H1 (cell line): ENCODE measurements at regions not wholly inside any gene's neighbourhood (a gene's known extent, or its start where the extent isn't known, plus 50 kb on each side); places are given as distances from the start of the nearest gene placed in this dataset.

Source experiments
- CTCF ChIA-PET: fragments of 300-600 bp; sonication (Branson Sonifier 250); formaldehyde crosslinking; loops from one replicate; lab custom pipeline; 2021; ENCODE audit not compliant: partially characterized antibody; lab: Charles Lee
- POLR2A ChIA-PET: fragments of 300-600 bp; sonication (Branson Sonifier 250); formaldehyde crosslinking; loops from one replicate; lab custom pipeline; 2021; ENCODE audit warnings: inconsistent platforms; ENCODE audit not compliant: partially characterized antibody; lab: Charles Lee
- DNase-seq, 2 experiments: peaks; one replicate each; pipeline versions ENCODE4 v3.0.0 to v3.0.0-alpha.2; 2010 to 2022; ENCODE audit warnings: low spot score in 2 of 2, low read depth in 1 of 2, mixed read lengths in 1 of 2
- FAIRE-seq: peaks from 2 replicates; lab custom pipeline; 2011; peaks lifted over from hg19 to GRCh38; lab: Jason Lieb, UNC
- H2AFZ ChIP-seq: 2 replicates; pipeline ENCODE4 v1.8.1; 2012; ENCODE audit warnings: low read length, inconsistent platforms
- H2AK5ac ChIP-seq: 2 replicates; pipeline ENCODE4 v1.6.1; 2013; ENCODE audit warnings: low read depth, low read length
- H2BK120ac ChIP-seq: replicated peaks from 2 replicates; pipeline ENCODE3; 2013; ENCODE audit warnings: low read depth, low read length, inconsistent platforms
- H2BK12ac ChIP-seq: 2 replicates; pipeline ENCODE4 v1.6.1; 2013; ENCODE audit warnings: low read depth, low read length
- H2BK15ac ChIP-seq: 2 replicates; pipeline ENCODE4 v1.6.1; 2013; ENCODE audit warnings: low read length
- H2BK20ac ChIP-seq: 2 replicates; pipeline ENCODE4 v1.6.1; 2013; ENCODE audit warnings: low read length
- H2BK5ac ChIP-seq: 2 replicates; pipeline ENCODE4 v1.6.1; 2013; ENCODE audit warnings: low read depth, low read length
- H3K14ac ChIP-seq: 2 replicates; pipeline ENCODE4 v1.6.1; 2013; ENCODE audit warnings: inconsistent platforms; ENCODE audit not compliant: insufficient read length
- H3K18ac ChIP-seq: 2 replicates; pipeline ENCODE4 v1.6.1; 2013; ENCODE audit warnings: low read length; ENCODE audit errors: extremely low read depth
- H3K23ac ChIP-seq: 2 replicates; pipeline ENCODE4 v1.6.1; 2013; ENCODE audit warnings: inconsistent platforms; ENCODE audit not compliant: insufficient read length
- H3K23me2 ChIP-seq: 2 replicates; pipeline ENCODE4 v1.6.1; 2013; ENCODE audit warnings: low read depth, low read length
- H3K27ac ChIP-seq: 2 replicates; pipeline ENCODE4 v1.6.1; 2011; ENCODE audit warnings: low read depth, low read length, inconsistent platforms
- H3K27me3 ChIP-seq, 4 experiments: replicated peaks in 1 of 4; 1 replicate in 1 of 4; 2 replicates in 3 of 4; pipeline versions ENCODE4 v1.6.1 to v1.8.1; 2011 to 2013; ENCODE audit warnings: low read length in 3 of 4, mild to moderate bottlenecking in 3 of 4, inconsistent platforms in 2 of 4, mixed read lengths in 2 of 4, moderate library complexity in 1 of 4; ENCODE audit not compliant: control insufficient read depth in 3 of 4, insufficient read depth in 3 of 4; ENCODE audit errors: extremely low read depth in 1 of 4
- H3K36me3 ChIP-seq, 4 experiments: 2 replicates each; pipeline versions ENCODE4 v1.6.1 to v1.8.1; 2011 to 2013; ENCODE audit warnings: mild to moderate bottlenecking in 4 of 4, low read length in 3 of 4, moderate library complexity in 2 of 4, control low read depth in 1 of 4, inconsistent platforms in 1 of 4; ENCODE audit not compliant: insufficient read depth in 4 of 4, control insufficient read depth in 2 of 4
- H3K4ac ChIP-seq: replicated peaks from 2 replicates; pipeline ENCODE3; 2013; ENCODE audit warnings: low read length, low read depth, mixed read lengths, inconsistent platforms; ENCODE audit not compliant: insufficient read length
- H3K4me1 ChIP-seq, 4 experiments: replicated peaks in 1 of 4; 1 replicate in 1 of 4; 2 replicates in 3 of 4; pipeline versions ENCODE4 v1.6.1 to v1.8.1; 2011 to 2013; ENCODE audit warnings: low read length in 3 of 4, inconsistent platforms in 2 of 4, mixed read lengths in 1 of 4; ENCODE audit not compliant: insufficient read depth in 4 of 4, control insufficient read depth in 3 of 4
- H3K4me2 ChIP-seq, 2 experiments: 2 replicates each; pipeline versions ENCODE4 v1.6.1 to v1.8.1; 2011 to 2013; ENCODE audit warnings: low read depth in 2 of 2, low read length in 2 of 2, control low read depth in 1 of 2, inconsistent platforms in 1 of 2, mild to moderate bottlenecking in 1 of 2; ENCODE audit not compliant: insufficient read depth in 1 of 2
- H3K4me3 ChIP-seq, 4 experiments: fragments of 200-600, 300-600 bp in 1 of 4; sonication (generic), shearing (Covaris generic), sonication (Bioruptor Twin) in 1 of 4; 2 replicates each; pipeline versions ENCODE4 v1.5.1 to v1.8.1; 2011 to 2016; ENCODE audit warnings: low read length in 4 of 4, low read depth in 3 of 4, control low read depth in 2 of 4, inconsistent platforms in 2 of 4, mild to moderate bottlenecking in 2 of 4, mixed read lengths in 1 of 4, moderate library complexity in 1 of 4; ENCODE audit not compliant: insufficient read depth in 2 of 4; ENCODE audit errors: extremely low read depth in 1 of 4
- H3K56ac ChIP-seq: replicated peaks from 2 replicates; pipeline ENCODE3; 2013; ENCODE audit warnings: low read depth, mild to moderate bottlenecking, mixed read lengths, low read length, inconsistent platforms; ENCODE audit not compliant: insufficient read length
- H3K79me1 ChIP-seq: 2 replicates; pipeline ENCODE4 v1.6.1; 2013; ENCODE audit warnings: low read depth, low read length, control low read depth
- H3K79me2 ChIP-seq, 2 experiments: 2 replicates each; pipeline versions ENCODE4 v1.6.1 to v1.8.1; 2012 to 2013; ENCODE audit warnings: low read length in 2 of 2, mild to moderate bottlenecking in 2 of 2, inconsistent platforms in 1 of 2; ENCODE audit not compliant: insufficient read depth in 2 of 2, control insufficient read depth in 1 of 2
- H3K9ac ChIP-seq, 4 experiments: replicated peaks in 1 of 4; 1 replicate in 1 of 4; 2 replicates in 3 of 4; pipeline versions ENCODE4 v1.6.1 to v1.8.1; 2011 to 2013; ENCODE audit warnings: low read depth in 3 of 4, low read length in 3 of 4, control low read depth in 2 of 4, mild to moderate bottlenecking in 2 of 4, moderate library complexity in 2 of 4, inconsistent platforms in 1 of 4; ENCODE audit errors: extremely low read depth in 1 of 4
- H3K9me3 ChIP-seq, 2 experiments: 2 replicates each; pipeline versions ENCODE4 v1.6.1 to v1.8.1; 2012 to 2013; ENCODE audit warnings: mild to moderate bottlenecking in 2 of 2, moderate library complexity in 2 of 2, control low read depth in 1 of 2, inconsistent platforms in 1 of 2, low read depth in 1 of 2, low read length in 1 of 2, mixed read lengths in 1 of 2; ENCODE audit not compliant: insufficient read depth in 2 of 2
- H4K20me1 ChIP-seq, 2 experiments: replicated peaks in 1 of 2; 2 replicates each; pipeline versions ENCODE3 to v1.8.1; 2011 to 2013; ENCODE audit warnings: inconsistent platforms in 2 of 2, low read length in 2 of 2, mild to moderate bottlenecking in 1 of 2; ENCODE audit not compliant: insufficient read depth in 2 of 2, control insufficient read depth in 1 of 2
- H4K5ac ChIP-seq: 2 replicates; pipeline ENCODE4 v1.6.1; 2013; ENCODE audit warnings: low read length, low read depth, mixed read lengths, inconsistent platforms; ENCODE audit not compliant: insufficient read length
- H4K8ac ChIP-seq: 2 replicates; pipeline ENCODE4 v1.8.0; 2013; ENCODE audit warnings: mild to moderate bottlenecking, moderate library complexity, low read length, inconsistent platforms; ENCODE audit not compliant: insufficient read depth; ENCODE audit errors: extremely low read depth
- H4K91ac ChIP-seq: replicated peaks from 2 replicates; pipeline ENCODE3; 2013; ENCODE audit warnings: low read length, mixed read lengths, inconsistent platforms; ENCODE audit not compliant: insufficient read length
- CBX5 ChIP-seq: fragments of 300-800, 300-1000 bp; sonication (generic); IDR thresholded peaks from 2 replicates; pipeline ENCODE4 v1.7.1; 2016; ENCODE audit warnings: antibody characterized with exemption, low read length, low read depth
- EP300 ChIP-seq, 2 experiments: IDR thresholded peaks; 1 replicate in 1 of 2; 2 replicates in 1 of 2; pipeline ENCODE4 v1.6.1; 2011 to 2012; ENCODE audit warnings: low read depth in 2 of 2, low read length in 2 of 2, mild to moderate bottlenecking in 2 of 2, borderline replicate concordance in 1 of 2, inconsistent platforms in 1 of 2, moderate library complexity in 1 of 2
- GABPA ChIP-seq: IDR thresholded peaks from 2 replicates; pipeline ENCODE4 v1.6.1; 2011; ENCODE audit warnings: mild to moderate bottlenecking, low read length, moderate library complexity, borderline replicate concordance; ENCODE audit not compliant: insufficient read depth
- KDM1A ChIP-seq: fragments of 200-600, 300-600 bp; sonication (generic); IDR thresholded peaks from 2 replicates; pipeline ENCODE4 v1.7.1; 2016; ENCODE audit warnings: mild to moderate bottlenecking, low read length, borderline replicate concordance
- KDM4A ChIP-seq: IDR thresholded peaks from one replicate; pipeline ENCODE4 v1.7.1; 2012; ENCODE audit warnings: low read depth, mild to moderate bottlenecking, moderate library complexity, low read length, inconsistent platforms; ENCODE audit not compliant: severe bottlenecking
- KDM5A ChIP-seq: fragments of 200-600 bp; IDR thresholded peaks from 2 replicates; pipeline ENCODE4 v1.7.1; 2012; ENCODE audit warnings: mild to moderate bottlenecking, low read length, inconsistent platforms, mixed read lengths
- PHF8 ChIP-seq: fragments of 200-600 bp; sonication (generic); conservative IDR thresholded peaks from 2 replicates; pipeline ENCODE4 v1.7.1; 2012; ENCODE audit warnings: low read depth, mild to moderate bottlenecking, inconsistent platforms, low read length, moderate library complexity
- POLR2AphosphoS5 ChIP-seq: IDR thresholded peaks from 2 replicates; pipeline ENCODE4 v1.6.1; 2011; ENCODE audit warnings: low read depth, low read length
- RXRA ChIP-seq: IDR thresholded peaks from 2 replicates; pipeline ENCODE4 v1.6.1; 2011; ENCODE audit warnings: low read depth, mild to moderate bottlenecking, low read length, moderate library complexity; ENCODE audit not compliant: insufficient read depth
- SAP30 ChIP-seq: fragments of 300-600 bp; sonication (generic); IDR thresholded peaks from 2 replicates; pipeline ENCODE4 v1.7.1; 2012; ENCODE audit warnings: low read length, moderate library complexity, mild to moderate bottlenecking, inconsistent platforms; ENCODE audit not compliant: insufficient read depth, insufficient replicate concordance
- SP1 ChIP-seq: IDR thresholded peaks from 2 replicates; pipeline ENCODE4 v1.6.1; 2011; ENCODE audit warnings: low read depth, low read length
- SP2 ChIP-seq: IDR thresholded peaks from 2 replicates; pipeline ENCODE4 v1.6.1; 2012; ENCODE audit warnings: mild to moderate bottlenecking, low read length, inconsistent platforms
- TAF1 ChIP-seq: IDR thresholded peaks from 2 replicates; pipeline ENCODE4 v1.6.1; 2011; ENCODE audit warnings: mild to moderate bottlenecking, low read depth, low read length
- YY1 ChIP-seq: IDR thresholded peaks from 2 replicates; pipeline ENCODE4 v1.6.1; 2011; ENCODE audit warnings: low read depth, mild to moderate bottlenecking, low read length
- WGBS, 2 experiments: shearing (Covaris generic) in 1 of 2; methylation state at CpG; one replicate each; pipeline versions ENCODE4 v1.1.6 to v1.1.7; 2013 to 2015; ENCODE audit warnings: low lambda C conversion rate in 2 of 2, mixed read lengths in 2 of 2, inconsistent platforms in 1 of 2, low coverage in 1 of 2, missing lambda C conversion rate in 1 of 2; ENCODE audit not compliant: insufficient replicate concordance in 2 of 2, insufficient coverage in 1 of 2, insufficient read length in 1 of 2; ENCODE audit errors: extremely low coverage in 1 of 2, missing lambda C conversion rate in 1 of 2; 5-methylcytosine and 5-hydroxymethylcytosine counted together

DNA sequence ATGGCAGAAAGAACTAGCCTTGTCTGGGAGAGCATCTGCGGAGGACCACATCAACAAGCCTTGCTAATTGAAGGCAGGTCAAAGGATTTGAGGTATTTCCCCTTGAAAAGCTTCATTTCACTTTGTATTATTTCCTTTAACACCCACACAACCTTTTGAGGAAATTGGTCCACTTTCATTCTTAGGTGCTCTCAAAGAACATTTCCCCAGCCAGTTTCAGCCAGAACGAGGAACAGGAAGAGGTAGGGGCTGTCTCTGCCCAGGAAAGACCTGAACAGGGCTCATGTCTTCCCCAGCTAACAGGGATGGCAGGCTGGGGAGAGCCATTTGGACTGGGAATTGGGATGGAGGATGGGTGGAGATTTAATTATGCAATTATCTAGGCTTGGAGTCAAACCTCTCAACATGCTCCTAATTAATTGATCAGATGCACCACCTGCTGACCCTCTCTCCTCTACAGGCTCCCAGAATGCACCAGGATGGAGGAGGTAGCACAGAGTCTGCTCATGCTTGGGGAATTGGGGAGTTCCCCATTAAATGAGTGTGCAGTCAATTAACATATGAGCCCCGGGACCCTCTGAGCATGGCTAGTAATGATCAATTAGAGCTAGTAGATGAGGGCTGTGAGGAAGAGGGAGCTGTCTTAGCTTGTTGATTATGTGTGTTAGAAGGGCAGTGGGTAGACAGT, 84.6 kb downstream of the GP2 start:
- no peaks in the 10 kb centered on the region for H3K27me3 ChIP-seq
- no peak overlapping the region for H3K56ac ChIP-seq
- peaks cover 0 to 5% (median 3%) of the 10 kb centered on the region in 4 experiments; a peak in 3 of 7 replicates for H3K4me1 ChIP-seq
- no peak overlapping the region for H3K4ac ChIP-seq
- no peak overlapping the region for H2BK12ac ChIP-seq
- FAIRE-seq (no peak), DNase-seq (no peak)
- no peak overlapping the region for H4K91ac ChIP-seq
- POLR2A ChIA-PET, result interaction anchor here (0.6 kb wide), 1 partner anchor 190 kb away, joined by 3 read pairs; no protein-coding TSS in a partner anchor
- H2AK5ac ChIP-seq, result no peak overlapping the region
- no peak overlapping the region for H3K4me2 ChIP-seq
- no peaks in the 10 kb centered on the region for H3K79me1 ChIP-seq
- no peak overlapping the region for H3K4me3 ChIP-seq
- H4K8ac ChIP-seq, result no peak overlapping the region
- no peak overlapping the region for H2BK120ac ChIP-seq
- no peak overlapping the region for H2BK5ac ChIP-seq
- 81% methylated on average over 3 of the region's 3 CpGs; no CpG with 5 or more reads in 1 of the 2 experiments for WGBS, 2 experiments
- H3K18ac ChIP-seq, result no peak overlapping the region
- no peak overlapping the region for H3K23ac ChIP-seq
- H3K79me2 ChIP-seq, result no peaks in the 10 kb centered on the region
- no peaks in the 10 kb centered on the region for H4K20me1 ChIP-seq
- CTCF ChIA-PET, result interaction anchor here (0.6 to 3.4 kb wide), 8 partner anchors 19 to 950 kb away, joined by 3 to 10 read pairs (median 4); no protein-coding TSS in a partner anchor
- no peak for TF ChIP-seq SP1
- TF ChIP-seq POLR2AphosphoS5, result no peak
- no peak for TF ChIP-seq PHF8
- no peak for TF ChIP-seq GABPA
- TF ChIP-seq KDM4A, result no peak
- no peak for TF ChIP-seq SP2
- TF ChIP-seq CBX5, result no peak
- TF ChIP-seq TAF1, result no peak
- TF ChIP-seq KDM1A, result no peak
- TF ChIP-seq YY1, result no peak
- no peak for TF ChIP-seq EP300 (IDR thresholded peaks at IDR 0.05; ENCODE audit: borderline replicate concordance in 1 of 2, low read depth in 2 of 2, low read length in 2 of 2)
- TF ChIP-seq SAP30, result no peak
- no peak for TF ChIP-seq KDM5A
- no peak for TF ChIP-seq RXRA
- no peak overlapping the region for H2BK20ac ChIP-seq
- H3K9ac ChIP-seq, result no peak overlapping the region
- H3K9me3 ChIP-seq, result no peaks in the 10 kb centered on the region
- no peak overlapping the region for H3K27ac ChIP-seq
- peak overlapping the region; percentile 30; the same call in 1 of the 2 replicates for H2AFZ ChIP-seq
- no peak overlapping the region for H4K5ac ChIP-seq
- H2BK15ac ChIP-seq, result no peak overlapping the region
- H3K14ac ChIP-seq, result no peak overlapping the region
- H3K36me3 ChIP-seq, result no peaks in the 10 kb centered on the region
- H3K23me2 ChIP-seq, result no peaks in the 10 kb centered on the region
